Endothelial cell of umbilical vein (primary cell): ENCODE measurements at regions not wholly inside any gene's neighbourhood (a gene's known extent, or its start where the extent isn't known, plus 50 kb on each side); places are given as distances from the start of the nearest gene placed in this dataset.

Source experiments
- BruUV-seq: library from RNA; stranded (reverse); fragments of 400-500 nt; replicated peaks from 2 replicates; lab custom pipeline; 2021; lab: Mats Ljungman, UMichigan
- CTCF ChIA-PET: fragments of 300-600, 350-600 bp; sonication (Branson Sonifier 250); formaldehyde crosslinking; loops from one replicate; lab custom pipeline; 2021; ENCODE audit warnings: antibody characterized with exemption, inconsistent platforms; lab: Charles Lee
- POLR2A ChIA-PET: fragments of 300-600, 350-600 bp; sonication (Branson Sonifier 250); formaldehyde crosslinking; loops from one replicate; lab custom pipeline; 2021; ENCODE audit warnings: antibody characterized with exemption, inconsistent platforms; lab: Charles Lee
- DNase-seq: peaks from one replicate; pipeline ENCODE4 v3.0.0-alpha.2; 2011; ENCODE audit warnings: low read depth, low spot score
- FAIRE-seq: peaks from 2 replicates; lab custom pipeline; 2011; peaks lifted over from hg19 to GRCh38; lab: Jason Lieb, UNC
- H2AFZ ChIP-seq: 2 replicates; pipeline ENCODE4 v1.6.0; 2012; ENCODE audit warnings: low read depth, low read length, control low read depth, inconsistent platforms
- H3K27ac ChIP-seq: 2 replicates; pipeline ENCODE4 v1.5.1; 2011; ENCODE audit warnings: low read depth, mild to moderate bottlenecking, control low read depth, low read length, moderate library complexity; ENCODE audit not compliant: insufficient read depth
- H3K27me3 ChIP-seq, 2 experiments: 2 replicates each; pipeline versions ENCODE4 v1.6.0 to v1.6.1; 2011; ENCODE audit warnings: low read length in 2 of 2, mixed read lengths in 1 of 2; ENCODE audit not compliant: control insufficient read depth in 2 of 2, insufficient read depth in 2 of 2
- H3K36me3 ChIP-seq, 2 experiments: 2 replicates in 1 of 2; 3 replicates in 1 of 2; pipeline ENCODE4 v1.5.1; 2011; ENCODE audit warnings: low read length in 2 of 2, mild to moderate bottlenecking in 1 of 2, moderate library complexity in 1 of 2; ENCODE audit not compliant: control insufficient read depth in 2 of 2, insufficient read depth in 2 of 2; ENCODE audit errors: extremely low read depth in 1 of 2
- H3K4me1 ChIP-seq: 3 replicates; pipeline ENCODE4 v1.5.1; 2011; ENCODE audit warnings: mild to moderate bottlenecking, low read length; ENCODE audit not compliant: control insufficient read depth, insufficient read depth; ENCODE audit errors: extremely low read depth
- H3K4me2 ChIP-seq: 2 replicates; pipeline ENCODE4 v1.6.1; 2011; ENCODE audit warnings: low read length, control low read depth, mixed read lengths; ENCODE audit not compliant: insufficient read depth
- H3K4me3 ChIP-seq, 3 experiments: fragments of 200-600 bp in 1 of 3; sonication (generic), shearing (Covaris generic) in 1 of 3; replicated peaks in 1 of 3; 2 replicates each; pipeline ENCODE4 v1.5.1; 2011 to 2016; ENCODE audit warnings: control low read depth in 3 of 3, low read length in 3 of 3, mild to moderate bottlenecking in 2 of 3, inconsistent platforms in 1 of 3, low read depth in 1 of 3, moderate library complexity in 1 of 3; ENCODE audit not compliant: insufficient read depth in 1 of 3
- H3K79me2 ChIP-seq: 2 replicates; pipeline ENCODE4 v1.6.0; 2012; ENCODE audit warnings: low read length, inconsistent platforms; ENCODE audit not compliant: control insufficient read depth, insufficient read depth
- H3K9ac ChIP-seq: replicated peaks from 2 replicates; pipeline ENCODE3; 2011; ENCODE audit warnings: low read length, control low read depth; ENCODE audit not compliant: insufficient read depth; ENCODE audit errors: extremely low read depth
- H3K9me1 ChIP-seq: replicated peaks from 3 replicates; pipeline ENCODE4 v1.6.0; 2011; ENCODE audit warnings: mild to moderate bottlenecking, low read length; ENCODE audit not compliant: control insufficient read depth, insufficient read depth; ENCODE audit errors: extremely low read depth
- H3K9me3 ChIP-seq: replicated peaks from 2 replicates; pipeline ENCODE4 v1.5.1; 2012; ENCODE audit warnings: low read length, inconsistent platforms; ENCODE audit not compliant: control insufficient read depth, insufficient read depth
- H4K20me1 ChIP-seq: replicated peaks from 2 replicates; pipeline ENCODE3; 2011; ENCODE audit warnings: mild to moderate bottlenecking, low read length; ENCODE audit not compliant: control insufficient read depth, insufficient read depth; ENCODE audit errors: extremely low read depth
- CTCF ChIP-seq, 2 donors: IDR thresholded peaks; 1 replicate in 1 of 2; 2 replicates in 1 of 2; pipeline ENCODE4 v1.5.1; 2011; ENCODE audit warnings: low read length in 2 of 2, mild to moderate bottlenecking in 2 of 2, moderate library complexity in 2 of 2, control low read depth in 1 of 2, inconsistent platforms in 1 of 2, low read depth in 1 of 2; ENCODE audit not compliant: insufficient read depth in 1 of 2; ENCODE audit errors: extremely low read depth in 1 of 2
- EZH2 ChIP-seq: IDR thresholded peaks from 2 replicates; pipeline ENCODE4 v1.6.1; 2012; ENCODE audit warnings: borderline replicate concordance, low read depth, mild to moderate bottlenecking, moderate library complexity, low read length, inconsistent platforms; ENCODE audit not compliant: severe bottlenecking
- FOS ChIP-seq: IDR thresholded peaks from 2 replicates; pipeline ENCODE4 v1.6.1; 2011; ENCODE audit warnings: mild to moderate bottlenecking, low read length, moderate library complexity, borderline replicate concordance; ENCODE audit not compliant: insufficient read depth
- GATA2 ChIP-seq: IDR thresholded peaks from 2 replicates; pipeline ENCODE4 v1.7.0; 2011; ENCODE audit warnings: low read depth, mild to moderate bottlenecking, moderate library complexity, mixed read lengths, low read length; ENCODE audit not compliant: insufficient read length, insufficient read depth
- JUN ChIP-seq: IDR thresholded peaks from 2 replicates; pipeline ENCODE4 v1.6.1; 2011; ENCODE audit warnings: borderline replicate concordance, low read depth; ENCODE audit not compliant: insufficient read length, insufficient read depth
- MAX ChIP-seq: IDR thresholded peaks from 2 replicates; pipeline ENCODE4 v1.6.1; 2011; ENCODE audit not compliant: insufficient read depth, insufficient read length
- MYC ChIP-seq: IDR thresholded peaks from one replicate; pipeline ENCODE4 v1.6.1; 2011; ENCODE audit warnings: mild to moderate bottlenecking, low read depth, low read length
- POLR2A ChIP-seq: IDR thresholded peaks from 2 replicates; pipeline ENCODE4 v1.6.1; 2012; ENCODE audit warnings: low read depth, mild to moderate bottlenecking, control low read depth, low read length
- POLR2AphosphoS5 ChIP-seq: IDR thresholded peaks from 2 replicates; pipeline ENCODE4 v1.6.1; 2012; ENCODE audit warnings: low read depth, mild to moderate bottlenecking, control low read depth, low read length, moderate library complexity; ENCODE audit not compliant: insufficient read depth
- dilution Hi-C: fragments of 300-500 bp; cut with MboI; formaldehyde crosslinking; loops from one replicate; pipeline ENCODE4 v1.15.0; 2019; ENCODE audit warnings: low sequenced_read_pairs; ENCODE audit not compliant: extremely low pct_ligation_motif_present
- intact Hi-C: fragments of 100-400 bp; cut with micrococcal nuclease; formaldehyde crosslinking; loops from one replicate; pipeline ENCODE4 v1.10.0; 2022

GRCh38 chr6:149200282-149200945 lies 117.1 kb upstream of the TAB2 start:
- Histone ChIP-seq H3K36me3 (no peaks in the 10 kb centered on the region), H3K79me2 (no peaks in the 10 kb centered on the region), H3K27ac (no peak overlapping the region), H3K4me2 (no peak overlapping the region), H2AFZ (no peak overlapping the region), H3K4me3 (no peak overlapping the region), H3K27me3 (no peaks in the 10 kb centered on the region), H3K9ac (no peak overlapping the region), H4K20me1 (no peaks in the 10 kb centered on the region), H3K9me3 (no peaks in the 10 kb centered on the region), H3K4me1 (no peaks in the 10 kb centered on the region), H3K9me1 (no peaks in the 10 kb centered on the region)
- TF ChIP-seq EZH2 = no peak
- TF ChIP-seq MAX = no peak
- no peak for TF ChIP-seq MYC
- no peak for TF ChIP-seq GATA2
- no peak for TF ChIP-seq CTCF (IDR thresholded peaks at IDR 0.05; ENCODE audit: extremely low read depth in 1 of 2, insufficient read depth in 1 of 2, low read depth in 1 of 2, low read length in 2 of 2)
- TF ChIP-seq POLR2A = no peak
- no peak for TF ChIP-seq POLR2AphosphoS5
- TF ChIP-seq FOS = no peak
- TF ChIP-seq JUN = no peak
- no TSS peak for BruUV-seq
- ChIA-PET POLR2A (no interaction called here), CTCF (interaction anchor here (1.0 to 2.0 kb wide), 2 partner anchors 232 kb away, joined by 3 to 4 read pairs; no protein-coding TSS in a partner anchor)
- no peak for DNase-seq
- FAIRE-seq = no peak
- dilution Hi-C loops = no loop called here
- intact Hi-C loops = no loop called here
